HG02884 (cell line): ENCODE measurements at regions not wholly inside any gene's neighbourhood (a gene's known extent, or its start where the extent isn't known, plus 50 kb on each side); places are given as distances from the start of the nearest gene placed in this dataset.
"Not testable (repeated sequence)": the region's sequence is repeated elsewhere in the genome, so short reads cannot be mapped to it uniquely, and the experiment has no call there.

Source experiments
- ATAC-seq: cut with Tn5 transposase; IDR thresholded peaks from one replicate; pipeline ENCODE4 v1.9.1; 2021; ENCODE audit warnings: mild to moderate bottlenecking, moderate library complexity; ENCODE audit not compliant: unreplicated experiment

GRCh38 chr4:117135634-117136354 is 50.4 kb upstream of the TRAM1L1 start:
- ATAC-seq: no peak

- ATAC-seq: no peak
Observed at GRCh38 chr4:117137145-117137544, 51.8 kb upstream of the TRAM1L1 start.

- ATAC-seq: not testable (repeated sequence)
Observed at GRCh38 chr4:117138732-117139131, 53.4 kb upstream of the TRAM1L1 start.

- no peak for ATAC-seq
Observed at GRCh38 chr4:117154251-117154650, 68.9 kb upstream of the TRAM1L1 start.

GRCh38 chr4:117156806-117157205 is 71.4 kb upstream of the TRAM1L1 start:
- no peak for ATAC-seq

- ATAC-seq: no peak
Observed at GRCh38 chr4:117157360-117157759, 72.0 kb upstream of the TRAM1L1 start.

GRCh38 chr4:117162976-117163375 is 77.6 kb upstream of the TRAM1L1 start:
- ATAC-seq: no peak

- ATAC-seq: no peak
Observed at GRCh38 chr4:117164338-117164737, 79.0 kb upstream of the TRAM1L1 start.

- ATAC-seq: not testable (repeated sequence)
Observed at GRCh38 chr4:117175369-117175768, 90.0 kb upstream of the TRAM1L1 start.

- ATAC-seq: no peak
Observed at GRCh38 chr4:117203231-117203630, 117.9 kb upstream of the TRAM1L1 start.

- ATAC-seq: no peak
Observed at GRCh38 chr4:117210551-117210950, 125.2 kb upstream of the TRAM1L1 start.

GRCh38 chr4:117224256-117224655 is 138.9 kb upstream of the TRAM1L1 start:
- no peak for ATAC-seq

GRCh38 chr4:117225471-117225870 is 140.1 kb upstream of the TRAM1L1 start:
- no peak for ATAC-seq

- no peak for ATAC-seq
Observed at GRCh38 chr4:117227925-117228324, 142.5 kb upstream of the TRAM1L1 start.

GRCh38 chr4:117239434-117239833 is 154.1 kb upstream of the TRAM1L1 start:
- no peak for ATAC-seq

GRCh38 chr4:117249333-117249732 is 164.0 kb upstream of the TRAM1L1 start:
- ATAC-seq: peak; percentile 97

- no peak for ATAC-seq
Observed at GRCh38 chr4:117264072-117264471, 178.7 kb upstream of the TRAM1L1 start.

GRCh38 chr4:117267317-117267716 is 181.9 kb upstream of the TRAM1L1 start:
- no peak for ATAC-seq

GRCh38 chr4:117284736-117285135 is 199.4 kb upstream of the TRAM1L1 start:
- ATAC-seq: no peak

GRCh38 chr4:117293784-117294183 is 208.4 kb upstream of the TRAM1L1 start:
- no peak for ATAC-seq

- ATAC-seq: no peak
Observed at GRCh38 chr4:117302226-117302625, 216.8 kb upstream of the TRAM1L1 start.

GRCh38 chr4:117311215-117311614 is 225.8 kb upstream of the TRAM1L1 start:
- no peak for ATAC-seq

- ATAC-seq: no peak
Observed at GRCh38 chr4:117311989-117312388, 226.6 kb upstream of the TRAM1L1 start.
